ENCODE measurements at regions not wholly inside any gene's neighbourhood (a gene's known extent, or its start where the extent isn't known, plus 50 kb on each side); places are given as distances from the start of the nearest gene placed in this dataset.

- TF ChIP-seq BACH1 (tag; IDR thresholded peaks at IDR 0.05), result peak; percentile 89
- TF ChIP-seq SOX6 (IDR thresholded peaks at IDR 0.05), result peak; percentile 61; the same call in 1 of the 2 replicates
- TF ChIP-seq MITF (IDR thresholded peaks at IDR 0.05), result no peak; the same call in 1 of the 2 replicates
- no peak for TF ChIP-seq E2F6 (IDR thresholded peaks at IDR 0.05; ENCODE audit: borderline replicate concordance in 1 of 2, extremely low read depth in 1 of 2, insufficient read depth in 1 of 2, insufficient read length in 1 of 2, low read depth in 1 of 2, low read length in 1 of 2, poor library complexity in 1 of 2, severe bottlenecking in 1 of 2)
- no peak for TF ChIP-seq E2F4 (CRISPR knock-in tag; IDR thresholded peaks at IDR 0.05; ENCODE audit: low read depth)
- no peak for TF ChIP-seq PHB (CRISPR knock-in tag; IDR thresholded peaks at IDR 0.05)
- peak; percentile 79 for TF ChIP-seq ATF3 (IDR thresholded peaks at IDR 0.05)
- TF ChIP-seq ATF3 (CRISPR knock-in tag; conservative IDR thresholded peaks at IDR 0.05), result no peak
- TF ChIP-seq ETS2 (tag; IDR thresholded peaks at IDR 0.05; ENCODE audit: borderline replicate concordance, poor library complexity, severe bottlenecking), result no peak
- no peak for TF ChIP-seq RHOXF2B (CRISPR knock-in tag; conservative IDR thresholded peaks at IDR 0.05)
- no peak for TF ChIP-seq PML (IDR thresholded peaks at IDR 0.05; ENCODE audit: low read length)
- TF ChIP-seq, protein P1, sequence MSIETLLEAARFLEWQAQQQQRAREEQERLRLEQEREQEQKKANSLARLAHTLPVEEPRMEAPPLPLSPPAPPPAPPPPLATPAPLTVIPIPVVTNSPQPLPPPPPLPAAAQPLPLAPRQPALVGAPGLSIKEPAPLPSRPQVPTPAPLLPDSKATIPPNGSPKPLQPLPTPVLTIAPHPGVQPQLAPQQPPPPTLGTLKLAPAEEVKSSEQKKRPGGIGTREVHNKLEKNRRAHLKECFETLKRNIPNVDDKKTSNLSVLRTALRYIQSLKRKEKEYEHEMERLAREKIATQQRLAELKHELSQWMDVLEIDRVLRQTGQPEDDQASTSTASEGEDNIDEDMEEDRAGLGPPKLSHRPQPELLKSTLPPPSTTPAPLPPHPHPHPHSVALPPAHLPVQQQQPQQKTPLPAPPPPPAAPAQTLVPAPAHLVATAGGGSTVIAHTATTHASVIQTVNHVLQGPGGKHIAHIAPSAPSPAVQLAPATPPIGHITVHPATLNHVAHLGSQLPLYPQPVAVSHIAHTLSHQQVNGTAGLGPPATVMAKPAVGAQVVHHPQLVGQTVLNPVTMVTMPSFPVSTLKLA (conservative IDR thresholded peaks at IDR 0.05), result peak; percentile 17 to 43; a peak in 2 of 4 replicates
- TF ChIP-seq FOXP1 (CRISPR knock-in tag; IDR thresholded peaks at IDR 0.05), result no peak
- TF ChIP-seq ZNF699 (CRISPR knock-in tag; IDR thresholded peaks at IDR 0.05; ENCODE audit: insufficient replicate concordance), result no peak
- peak; percentile 78 for TF ChIP-seq DPF2 (IDR thresholded peaks at IDR 0.05)
- TF ChIP-seq, protein P2, sequence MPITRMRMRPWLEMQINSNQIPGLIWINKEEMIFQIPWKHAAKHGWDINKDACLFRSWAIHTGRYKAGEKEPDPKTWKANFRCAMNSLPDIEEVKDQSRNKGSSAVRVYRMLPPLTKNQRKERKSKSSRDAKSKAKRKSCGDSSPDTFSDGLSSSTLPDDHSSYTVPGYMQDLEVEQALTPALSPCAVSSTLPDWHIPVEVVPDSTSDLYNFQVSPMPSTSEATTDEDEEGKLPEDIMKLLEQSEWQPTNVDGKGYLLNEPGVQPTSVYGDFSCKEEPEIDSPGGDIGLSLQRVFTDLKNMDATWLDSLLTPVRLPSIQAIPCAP (CRISPR knock-in tag; IDR thresholded peaks at IDR 0.05; ENCODE audit: borderline replicate concordance), result no peak
- TF ChIP-seq, protein P3, sequence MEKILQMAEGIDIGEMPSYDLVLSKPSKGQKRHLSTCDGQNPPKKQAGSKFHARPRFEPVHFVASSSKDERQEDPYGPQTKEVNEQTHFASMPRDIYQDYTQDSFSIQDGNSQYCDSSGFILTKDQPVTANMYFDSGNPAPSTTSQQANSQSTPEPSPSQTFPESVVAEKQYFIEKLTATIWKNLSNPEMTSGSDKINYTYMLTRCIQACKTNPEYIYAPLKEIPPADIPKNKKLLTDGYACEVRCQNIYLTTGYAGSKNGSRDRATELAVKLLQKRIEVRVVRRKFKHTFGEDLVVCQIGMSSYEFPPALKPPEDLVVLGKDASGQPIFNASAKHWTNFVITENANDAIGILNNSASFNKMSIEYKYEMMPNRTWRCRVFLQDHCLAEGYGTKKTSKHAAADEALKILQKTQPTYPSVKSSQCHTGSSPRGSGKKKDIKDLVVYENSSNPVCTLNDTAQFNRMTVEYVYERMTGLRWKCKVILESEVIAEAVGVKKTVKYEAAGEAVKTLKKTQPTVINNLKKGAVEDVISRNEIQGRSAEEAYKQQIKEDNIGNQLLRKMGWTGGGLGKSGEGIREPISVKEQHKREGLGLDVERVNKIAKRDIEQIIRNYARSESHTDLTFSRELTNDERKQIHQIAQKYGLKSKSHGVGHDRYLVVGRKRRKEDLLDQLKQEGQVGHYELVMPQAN (IDR thresholded peaks at IDR 0.05; ENCODE audit: borderline replicate concordance), result no peak
- TF ChIP-seq DIDO1 (tag; IDR thresholded peaks at IDR 0.05; ENCODE audit: low read depth), result no peak
- no peak for TF ChIP-seq ZNF24 (IDR thresholded peaks at IDR 0.05)
Measured at GRCh38 chr1:182149411-182149965, 88.0 kb upstream of the ZNF648 start (continued).

Measured in K562 (cell line).